IMR-90 (cell line): ENCODE measurements at regions not wholly inside any gene's neighbourhood (a gene's known extent, or its start where the extent isn't known, plus 50 kb on each side); places are given as distances from the start of the nearest gene placed in this dataset.

Experiments used
- ATAC-seq: fragments of 200-7000 bp; cut with Tn5 transposase; 2 replicates; pipeline ENCODE4 v1.9.1; 2020; ENCODE audit warnings: low read depth, mild to moderate bottlenecking, moderate library complexity
- BruUV-seq: library from RNA; stranded (reverse); fragments of 400-500 nt; replicated peaks from 2 replicates; lab custom pipeline; 2021; lab: Mats Ljungman, UMichigan
- CTCF ChIA-PET: fragments of 300-600 bp; formaldehyde crosslinking; extraction: SDS; loops from one replicate; lab custom pipeline; 2021; ENCODE audit warnings: antibody characterized with exemption; lab: Yijun Ruan, JAX
- POLR2A ChIA-PET: fragments of 300-600 bp; sonication (Branson Sonifier 250); formaldehyde crosslinking; loops from one replicate; lab custom pipeline; 2022; ENCODE audit warnings: antibody characterized with exemption; ENCODE audit not compliant: unreplicated experiment; lab: Charles Lee
- DNase-seq: peaks from one replicate; pipeline ENCODE4 v3.0.0; 2013
- H2AFZ ChIP-seq: replicated peaks from 2 replicates; pipeline ENCODE3; 2013; ENCODE audit warnings: low read length, mild to moderate bottlenecking; ENCODE audit not compliant: poor library complexity
- H2AK5ac ChIP-seq: 2 replicates; pipeline ENCODE4 v1.6.1; 2013; ENCODE audit warnings: low read depth, low read length, inconsistent platforms
- H2AK9ac ChIP-seq: replicated peaks from 2 replicates; pipeline ENCODE3; 2013; ENCODE audit warnings: mild to moderate bottlenecking, low read depth, low read length, moderate library complexity; ENCODE audit not compliant: poor library complexity
- H2BK120ac ChIP-seq: 2 replicates; pipeline ENCODE4 v1.6.1; 2013; ENCODE audit warnings: low read depth, low read length, inconsistent platforms
- H2BK15ac ChIP-seq: 3 replicates; pipeline ENCODE4 v1.6.1; 2013; ENCODE audit warnings: low read depth, low read length, inconsistent platforms
- H2BK20ac ChIP-seq: 2 replicates; pipeline ENCODE4 v1.6.1; 2013; ENCODE audit warnings: low read depth, mild to moderate bottlenecking, inconsistent platforms, low read length, moderate library complexity
- H2BK5ac ChIP-seq: 2 replicates; pipeline ENCODE4 v1.6.1; 2013; ENCODE audit warnings: mild to moderate bottlenecking, low read depth, low read length, inconsistent platforms; ENCODE audit not compliant: poor library complexity, severe bottlenecking
- H3K14ac ChIP-seq: replicated peaks from 2 replicates; pipeline ENCODE4 v1.6.1; 2013; ENCODE audit warnings: low read depth, low read length, inconsistent platforms
- H3K18ac ChIP-seq: 2 replicates; pipeline ENCODE4 v1.6.1; 2013; ENCODE audit warnings: low read depth, low read length, control low read depth
- H3K23ac ChIP-seq: 2 replicates; pipeline ENCODE4 v1.6.1; 2013; ENCODE audit warnings: low read depth, low read length, inconsistent platforms
- H3K27ac ChIP-seq: 2 replicates; pipeline ENCODE4 v1.5.1; 2013; ENCODE audit warnings: mild to moderate bottlenecking, control low read depth, low read length; ENCODE audit not compliant: insufficient read depth
- H3K27me3 ChIP-seq: 2 replicates; pipeline ENCODE4 v1.6.1; 2013; ENCODE audit warnings: low read length; ENCODE audit not compliant: control insufficient read depth, insufficient read depth
- H3K36me3 ChIP-seq: 2 replicates; pipeline ENCODE4 v1.6.1; 2013; ENCODE audit warnings: low read length, mixed read lengths; ENCODE audit not compliant: control insufficient read depth, insufficient read depth
- H3K4ac ChIP-seq: 2 replicates; pipeline ENCODE4 v1.6.1; 2013; ENCODE audit warnings: low read depth, low read length, inconsistent platforms
- H3K4me1 ChIP-seq: 2 replicates; pipeline ENCODE4 v1.6.1; 2013; ENCODE audit warnings: low read length, mixed read lengths; ENCODE audit not compliant: control insufficient read depth, insufficient read depth
- H3K4me2 ChIP-seq: 2 replicates; pipeline ENCODE4 v1.6.1; 2013; ENCODE audit warnings: low read depth, mild to moderate bottlenecking, control low read depth, low read length, moderate library complexity
- H3K4me3 ChIP-seq: 2 replicates; pipeline ENCODE4 v1.5.1; 2013; ENCODE audit warnings: low read depth, mild to moderate bottlenecking, control low read depth, low read length, moderate library complexity; ENCODE audit not compliant: insufficient read depth
- H3K56ac ChIP-seq: 2 replicates; pipeline ENCODE4 v1.6.1; 2013; ENCODE audit warnings: low read length, inconsistent platforms; ENCODE audit not compliant: insufficient read depth; ENCODE audit errors: extremely low read depth
- H3K79me1 ChIP-seq, 2 experiments: 2 replicates each; pipeline ENCODE4 v1.6.1; 2013; ENCODE audit warnings: low read length in 2 of 2, inconsistent platforms in 1 of 2, low read depth in 1 of 2
- H3K9ac ChIP-seq: 2 replicates; pipeline ENCODE4 v1.6.1; 2013; ENCODE audit warnings: low read depth, low read length, control low read depth
- H3K9me1 ChIP-seq: 2 replicates; pipeline ENCODE4 v1.6.1; 2013; ENCODE audit warnings: low read length, inconsistent platforms; ENCODE audit not compliant: insufficient read depth
- H3K9me3 ChIP-seq: 2 replicates; pipeline ENCODE4 v1.6.1; 2013; ENCODE audit warnings: low read length; ENCODE audit not compliant: control insufficient read depth, insufficient read depth
- H4K20me1 ChIP-seq: 2 replicates; pipeline ENCODE4 v1.6.1; 2013; ENCODE audit warnings: low read length, inconsistent platforms; ENCODE audit not compliant: insufficient read depth
- H4K5ac ChIP-seq: 2 replicates; pipeline ENCODE4 v1.6.1; 2013; ENCODE audit warnings: mild to moderate bottlenecking, low read depth, low read length, control low read depth
- H4K8ac ChIP-seq, 2 experiments: 2 replicates each; pipeline ENCODE4 v1.6.1; 2013; ENCODE audit warnings: low read depth in 2 of 2, low read length in 2 of 2, control low read depth in 1 of 2, inconsistent platforms in 1 of 2
- H4K91ac ChIP-seq: 2 replicates; pipeline ENCODE4 v1.6.1; 2013; ENCODE audit warnings: low read depth, low read length, inconsistent platforms; ENCODE audit not compliant: insufficient read depth
- BHLHE40 ChIP-seq: fragments of 150-350 bp; IDR thresholded peaks from 2 replicates; pipeline ENCODE4 v1.6.1; 2016; ENCODE audit warnings: mild to moderate bottlenecking, low read depth, low read length
- CEBPB ChIP-seq: IDR thresholded peaks from 2 replicates; pipeline ENCODE4 v1.6.1; 2012; ENCODE audit warnings: low read depth, low read length, improper control_type of control experiment
- CHD1 ChIP-seq: IDR thresholded peaks from 2 replicates; pipeline ENCODE4 v1.6.1; 2012; ENCODE audit warnings: low read depth, low read length, improper control_type of control experiment
- FOS ChIP-seq: fragments of 150-350 bp; IDR thresholded peaks from 2 replicates; pipeline ENCODE4 v1.6.1; 2016; ENCODE audit warnings: low read depth, low read length
- MAFK ChIP-seq: IDR thresholded peaks from 2 replicates; pipeline ENCODE4 v1.6.1; 2012; ENCODE audit warnings: low read depth, low read length, improper control_type of control experiment
- MAZ ChIP-seq: IDR thresholded peaks from 2 replicates; pipeline ENCODE4 v1.6.1; 2012; ENCODE audit warnings: low read depth, mild to moderate bottlenecking, low read length, improper control_type of control experiment, moderate library complexity, borderline replicate concordance
- MXI1 ChIP-seq: IDR thresholded peaks from 2 replicates; pipeline ENCODE4 v1.6.1; 2012; ENCODE audit warnings: low read depth, mild to moderate bottlenecking, low read length, moderate library complexity, borderline replicate concordance
- NFE2L2 ChIP-seq: fragments of 150-350 bp; IDR thresholded peaks from 2 replicates; pipeline ENCODE4 v1.6.1; 2016; ENCODE audit warnings: low read depth, mild to moderate bottlenecking, low read length
- POLR2A ChIP-seq: IDR thresholded peaks from 2 replicates; pipeline ENCODE4 v1.6.1; 2012; ENCODE audit warnings: mild to moderate bottlenecking, low read depth, low read length
- RAD21 ChIP-seq: IDR thresholded peaks from 2 replicates; pipeline ENCODE4 v1.6.1; 2012; ENCODE audit warnings: low read length, improper control_type of control experiment
- RCOR1 ChIP-seq: IDR thresholded peaks from 2 replicates; pipeline ENCODE4 v1.6.1; 2012; ENCODE audit warnings: mild to moderate bottlenecking, low read length, improper control_type of control experiment; ENCODE audit not compliant: insufficient replicate concordance
- RFX5 ChIP-seq: IDR thresholded peaks from 2 replicates; pipeline ENCODE4 v1.8.0; 2012; ENCODE audit warnings: low read depth, mild to moderate bottlenecking, low read length, moderate library complexity
- SMC3 ChIP-seq: fragments of 150-350 bp; IDR thresholded peaks from 2 replicates; pipeline ENCODE4 v1.6.1; 2016; ENCODE audit warnings: low read depth, mild to moderate bottlenecking, antibody characterized with exemption, low read length, moderate library complexity
- WGBS, 2 experiments: methylation state at CpG; one replicate each; pipeline versions ENCODE4 v1.1.5 to v1.1.7; 2013; ENCODE audit warnings: missing lambda C conversion rate in 2 of 2; ENCODE audit not compliant: insufficient read length in 1 of 2; ENCODE audit errors: extremely low coverage in 2 of 2; 5-methylcytosine and 5-hydroxymethylcytosine counted together
- dilution Hi-C: fragments of 300-500 bp; cut with HindIII; formaldehyde crosslinking; loops from one replicate; pipeline ENCODE4 v1.14.3; 2018; ENCODE audit warnings: low sequenced_read_pairs; ENCODE audit not compliant: unreplicated experiment
- in situ Hi-C: fragments of 300-500 bp; cut with MboI; formaldehyde crosslinking; loops from 3 replicates; pipeline ENCODE4 v1.14.3; 2019; ENCODE audit warnings: low sequenced_read_pairs, inconsistent platforms, mixed read lengths
- intact Hi-C: fragments of 100-400 bp; cut with micrococcal nuclease; formaldehyde crosslinking; loops from 2 replicates; pipeline ENCODE4 v1.10.0; 2022
- TF ChIP-seq, protein P1 (sequence below): fragments of 150-350 bp; IDR thresholded peaks from 2 replicates; pipeline ENCODE4 v1.6.1; 2016; ENCODE audit warnings: low read depth, mild to moderate bottlenecking, low read length, moderate library complexity, borderline replicate concordance
- TF ChIP-seq, protein P2 (sequence below): conservative IDR thresholded peaks from 2 replicates; pipeline ENCODE4 v1.5.1; 2012; ENCODE audit warnings: mild to moderate bottlenecking, low read depth, low read length, improper control_type of control experiment
- TF ChIP-seq, protein P3 (sequence below): fragments of 150-350 bp; IDR thresholded peaks from 2 replicates; pipeline ENCODE4 v1.6.1; 2017; ENCODE audit warnings: mild to moderate bottlenecking, antibody characterized with exemption, low read length, low read depth

DNA sequence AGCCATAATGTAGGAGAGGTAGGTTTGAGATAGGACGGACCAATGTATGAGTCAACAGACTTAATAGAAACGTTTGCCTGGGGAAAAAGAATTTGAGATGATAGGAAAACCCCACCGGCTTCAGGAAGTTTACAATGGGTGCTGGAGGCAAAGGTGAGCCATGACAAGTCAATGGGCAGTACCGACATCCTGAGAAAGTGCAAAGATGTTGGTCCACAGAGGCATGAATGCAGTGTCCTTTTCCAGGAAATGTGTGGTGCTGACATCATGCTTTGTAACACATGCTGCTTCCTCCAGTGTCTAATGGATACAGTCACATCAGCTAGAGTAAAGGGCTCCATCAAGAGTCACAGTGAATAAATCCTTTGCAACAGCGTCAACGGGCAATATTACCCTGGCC is 533.6 kb downstream of the INHBA start:
- 40% methylated on average over 1 of the region's 6 CpGs; no CpG with 5 or more reads in 1 of the 2 experiments for WGBS, 2 experiments
- H3K56ac ChIP-seq = no peak overlapping the region
- H2BK120ac ChIP-seq = no peak overlapping the region
- TF ChIP-seq MAZ (no peak), CHD1 (no peak), RFX5 (no peak), NFE2L2 (no peak), RAD21 (no peak), MXI1 (no peak), CEBPB (no peak), BHLHE40 (no peak), RCOR1 (no peak), MAFK (no peak), POLR2A (no peak), SMC3 (no peak), FOS (no peak)
- TF ChIP-seq, protein P1, sequence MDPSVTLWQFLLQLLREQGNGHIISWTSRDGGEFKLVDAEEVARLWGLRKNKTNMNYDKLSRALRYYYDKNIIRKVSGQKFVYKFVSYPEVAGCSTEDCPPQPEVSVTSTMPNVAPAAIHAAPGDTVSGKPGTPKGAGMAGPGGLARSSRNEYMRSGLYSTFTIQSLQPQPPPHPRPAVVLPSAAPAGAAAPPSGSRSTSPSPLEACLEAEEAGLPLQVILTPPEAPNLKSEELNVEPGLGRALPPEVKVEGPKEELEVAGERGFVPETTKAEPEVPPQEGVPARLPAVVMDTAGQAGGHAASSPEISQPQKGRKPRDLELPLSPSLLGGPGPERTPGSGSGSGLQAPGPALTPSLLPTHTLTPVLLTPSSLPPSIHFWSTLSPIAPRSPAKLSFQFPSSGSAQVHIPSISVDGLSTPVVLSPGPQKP = no peak
- TF ChIP-seq, protein P2, sequence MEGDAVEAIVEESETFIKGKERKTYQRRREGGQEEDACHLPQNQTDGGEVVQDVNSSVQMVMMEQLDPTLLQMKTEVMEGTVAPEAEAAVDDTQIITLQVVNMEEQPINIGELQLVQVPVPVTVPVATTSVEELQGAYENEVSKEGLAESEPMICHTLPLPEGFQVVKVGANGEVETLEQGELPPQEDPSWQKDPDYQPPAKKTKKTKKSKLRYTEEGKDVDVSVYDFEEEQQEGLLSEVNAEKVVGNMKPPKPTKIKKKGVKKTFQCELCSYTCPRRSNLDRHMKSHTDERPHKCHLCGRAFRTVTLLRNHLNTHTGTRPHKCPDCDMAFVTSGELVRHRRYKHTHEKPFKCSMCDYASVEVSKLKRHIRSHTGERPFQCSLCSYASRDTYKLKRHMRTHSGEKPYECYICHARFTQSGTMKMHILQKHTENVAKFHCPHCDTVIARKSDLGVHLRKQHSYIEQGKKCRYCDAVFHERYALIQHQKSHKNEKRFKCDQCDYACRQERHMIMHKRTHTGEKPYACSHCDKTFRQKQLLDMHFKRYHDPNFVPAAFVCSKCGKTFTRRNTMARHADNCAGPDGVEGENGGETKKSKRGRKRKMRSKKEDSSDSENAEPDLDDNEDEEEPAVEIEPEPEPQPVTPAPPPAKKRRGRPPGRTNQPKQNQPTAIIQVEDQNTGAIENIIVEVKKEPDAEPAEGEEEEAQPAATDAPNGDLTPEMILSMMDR = no peak
- TF ChIP-seq, protein P3, sequence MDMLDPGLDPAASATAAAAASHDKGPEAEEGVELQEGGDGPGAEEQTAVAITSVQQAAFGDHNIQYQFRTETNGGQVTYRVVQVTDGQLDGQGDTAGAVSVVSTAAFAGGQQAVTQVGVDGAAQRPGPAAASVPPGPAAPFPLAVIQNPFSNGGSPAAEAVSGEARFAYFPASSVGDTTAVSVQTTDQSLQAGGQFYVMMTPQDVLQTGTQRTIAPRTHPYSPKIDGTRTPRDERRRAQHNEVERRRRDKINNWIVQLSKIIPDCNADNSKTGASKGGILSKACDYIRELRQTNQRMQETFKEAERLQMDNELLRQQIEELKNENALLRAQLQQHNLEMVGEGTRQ = no peak
- H2AK5ac ChIP-seq = peak overlapping the region; percentile 64; the same call in 1 of the 2 replicates
- no peak overlapping the region for H3K18ac ChIP-seq
- no peak overlapping the region for H3K23ac ChIP-seq
- DNase-seq (peak; percentile 36), ATAC-seq (no peak)
- POLR2A ChIA-PET = no interaction called here
- BruUV-seq = no TSS peak
- no peak overlapping the region for H4K91ac ChIP-seq
- H3K4me2 ChIP-seq = no peak overlapping the region
- no peaks in the 10 kb centered on the region for H3K79me1 ChIP-seq
- no peak overlapping the region for H2BK5ac ChIP-seq
- H2AK9ac ChIP-seq = no peak overlapping the region
- in situ Hi-C loops (no loop called here), intact Hi-C loops (no loop called here), dilution Hi-C loops (no loop called here)
- no peak overlapping the region for H3K4ac ChIP-seq
- peaks cover 2% of the 10 kb centered on the region; the same call in 1 of the 2 replicates for H3K9me3 ChIP-seq
- no peaks in the 10 kb centered on the region for H3K9me1 ChIP-seq
- H3K14ac ChIP-seq = no peak overlapping the region
- peak overlapping the region; percentile 20; the same call in 1 of the 3 replicates for H2BK15ac ChIP-seq
- CTCF ChIA-PET = no interaction called here
- no peak overlapping the region for H2AFZ ChIP-seq
- H4K5ac ChIP-seq = no peak overlapping the region
- no peak overlapping the region for H3K4me3 ChIP-seq
- H3K27ac ChIP-seq = no peak overlapping the region
- no peak overlapping the region for H3K9ac ChIP-seq
- H3K36me3 ChIP-seq = no peaks in the 10 kb centered on the region
- peak overlapping the region in 1 of 2 experiments; percentile 24; a peak in 1 of 4 replicates for H4K8ac ChIP-seq
- H4K20me1 ChIP-seq = no peaks in the 10 kb centered on the region
- H3K4me1 ChIP-seq = no peaks in the 10 kb centered on the region
- H3K27me3 ChIP-seq = no peaks in the 10 kb centered on the region
- H2BK20ac ChIP-seq = peak overlapping the region; percentile 1; the same call in 1 of the 2 replicates
